Umbilical cord (tissue), 1 donor: ENCODE measurements at regions not wholly inside any gene's neighbourhood (a gene's known extent, or its start where the extent isn't known, plus 50 kb on each side); places are given as distances from the start of the nearest gene placed in this dataset.

Source experiments
- DNase-seq: peaks from one replicate; pipeline ENCODE4 v3.0.0-alpha.2; 2015; ENCODE audit warnings: low spot score

GRCh38 chr13:90995001-90995400 is 352.5 kb upstream of the MIR17HG start:
- DNase-seq, result no peak

- DNase-seq, result no peak
Measured at GRCh38 chr13:90995614-90996013, 351.9 kb upstream of the MIR17HG start.

GRCh38 chr13:90997951-90998350 is 349.5 kb upstream of the MIR17HG start:
- peak; percentile 90 for DNase-seq

- no peak for DNase-seq
Measured at GRCh38 chr13:90999401-90999800, 348.1 kb upstream of the MIR17HG start.

- DNase-seq, result no peak
Measured at GRCh38 chr13:91001371-91001770, 346.1 kb upstream of the MIR17HG start.

GRCh38 chr13:91014696-91015095 is 332.8 kb upstream of the MIR17HG start:
- no peak for DNase-seq

- DNase-seq, result peak; percentile 54
Measured at GRCh38 chr13:91017031-91017668, 330.3 kb upstream of the MIR17HG start.

- no peak for DNase-seq
Measured at GRCh38 chr13:91017669-91018053, 329.8 kb upstream of the MIR17HG start.

- no peak for DNase-seq
Measured at GRCh38 chr13:91020461-91021034, 326.9 kb upstream of the MIR17HG start.

- no peak for DNase-seq
Measured at GRCh38 chr13:91024157-91024792, 323.2 kb upstream of the MIR17HG start.

GRCh38 chr13:91025442-91025841 is 322.0 kb upstream of the MIR17HG start:
- no peak for DNase-seq

GRCh38 chr13:91031508-91031907 is 316.0 kb upstream of the MIR17HG start:
- no peak for DNase-seq

GRCh38 chr13:91032104-91032503 is 315.4 kb upstream of the MIR17HG start:
- DNase-seq, result no peak

- no peak for DNase-seq
Measured at GRCh38 chr13:91036886-91037285, 310.6 kb upstream of the MIR17HG start.

GRCh38 chr13:91042870-91043269 is 304.6 kb upstream of the MIR17HG start:
- DNase-seq, result no peak

- DNase-seq, result peak; percentile 52
Measured at GRCh38 chr13:91045351-91046034, 302.0 kb upstream of the MIR17HG start.

GRCh38 chr13:91046715-91047327 is 300.7 kb upstream of the MIR17HG start:
- peak; percentile 23 for DNase-seq

GRCh38 chr13:91050970-91051369 is 296.5 kb upstream of the MIR17HG start:
- DNase-seq, result no peak

- DNase-seq, result no peak
Measured at GRCh38 chr13:91052876-91053275, 294.6 kb upstream of the MIR17HG start.

- DNase-seq, result no peak
Measured at GRCh38 chr13:91053318-91054065, 294.0 kb upstream of the MIR17HG start.

GRCh38 chr13:91054902-91055301 is 292.6 kb upstream of the MIR17HG start:
- no peak for DNase-seq
